NT2/D1 (cell line): ENCODE measurements at regions not wholly inside any gene's neighbourhood (a gene's known extent, or its start where the extent isn't known, plus 50 kb on each side); places are given as distances from the start of the nearest gene placed in this dataset.

Experiments
- SUZ12 ChIP-seq: IDR thresholded peaks from 2 replicates; pipeline ENCODE4 v1.6.1; 2011; ENCODE audit not compliant: insufficient read length, insufficient read depth; ENCODE audit errors: extremely low read depth
- YY1 ChIP-seq: IDR thresholded peaks from 2 replicates; pipeline ENCODE4 v1.6.1; 2011; ENCODE audit not compliant: insufficient read length, insufficient read depth
- ZNF274 ChIP-seq: IDR thresholded peaks from 2 replicates; pipeline ENCODE4 v1.6.1; 2011; ENCODE audit warnings: mild to moderate bottlenecking, low read depth, low read length

DNA sequence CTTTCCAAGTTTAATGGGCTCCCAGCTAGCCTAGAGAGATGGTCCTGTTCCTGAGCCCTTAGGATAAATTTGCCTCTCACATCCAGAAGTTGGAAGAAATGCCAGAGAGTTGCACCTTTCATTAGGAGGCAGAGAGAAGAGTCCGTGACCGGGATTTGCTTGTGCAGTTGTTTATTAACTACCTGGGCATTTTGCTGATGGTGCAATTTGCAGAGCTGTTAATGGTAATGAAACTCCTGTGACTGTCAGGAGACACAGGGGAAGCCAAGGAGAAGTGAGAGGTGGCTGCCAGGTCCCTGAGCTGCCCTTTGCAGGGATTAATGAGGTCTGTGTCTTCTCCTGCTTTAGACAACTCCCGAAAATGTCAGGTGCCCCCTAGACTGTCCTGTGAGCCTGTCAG is 69.1 kb upstream of the B3GAT1 start:
- no peak for TF ChIP-seq SUZ12
- TF ChIP-seq ZNF274, result no peak
- no peak for TF ChIP-seq YY1
